ENCODE measurements at regions not wholly inside any gene's neighbourhood (a gene's known extent, or its start where the extent isn't known, plus 50 kb on each side); places are given as distances from the start of the nearest gene placed in this dataset.

GRCh38 chr13:107347641-107348369 lies 779.9 kb upstream of the ARGLU1 start:
- Mint-ChIP-seq H3K4me1 (no peaks in the 10 kb centered on the region), H3K27me3 (ENCODE audit: low read depth in 2 of 2) (no peaks in the 10 kb centered on the region), H3K36me3 (no peaks in the 10 kb centered on the region), H3K9me3 (peaks cover 2 to 9% of the 10 kb centered on the region in 2 donors), H3K27ac (no peak overlapping the region), H3K4me3 (no peak overlapping the region)
- Histone ChIP-seq H3K36me3 (ENCODE audit: control insufficient read depth, insufficient read depth, low read length) (no peaks in the 10 kb centered on the region), H3K4me1 (ENCODE audit: control insufficient read depth, insufficient read depth, low read length) (no peaks in the 10 kb centered on the region), H3K27ac (ENCODE audit: low read length) (no peak overlapping the region), H3K27me3 (ENCODE audit: control insufficient read depth, insufficient read depth, low read length) (no peaks in the 10 kb centered on the region), H3K4me3 (ENCODE audit: low read length) (no peak overlapping the region), H3K9me3 (ENCODE audit: control insufficient read depth, insufficient read depth, low read length) (no peaks in the 10 kb centered on the region)
- intact Hi-C loops (cut with micrococcal nuclease) = no loop called here
- ATAC-seq (no peak), DNase-seq (no peak)
- 89% methylated on average over 11 of the region's 14 CpGs for WGBS (ENCODE audit: insufficient coverage)
- TF ChIP-seq CTCF (IDR thresholded peaks at IDR 0.05) = no peak

GRCh38 chr13:107342747-107343146 lies 774.8 kb upstream of the ARGLU1 start:
- no peaks in the 10 kb centered on the region for H3K27me3 Mint-ChIP-seq (ENCODE audit: low read depth in 2 of 2)
- no peak for TF ChIP-seq CTCF (IDR thresholded peaks at IDR 0.05)
- no peak overlapping the region for H3K27ac Mint-ChIP-seq
- intact Hi-C loops (cut with micrococcal nuclease) = no loop called here
- Histone ChIP-seq H3K4me3 (ENCODE audit: low read length) (no peak overlapping the region), H3K27me3 (ENCODE audit: control insufficient read depth, insufficient read depth, low read length) (no peaks in the 10 kb centered on the region), H3K27ac (ENCODE audit: low read length) (no peak overlapping the region), H3K36me3 (ENCODE audit: control insufficient read depth, insufficient read depth, low read length) (no peaks in the 10 kb centered on the region), H3K9me3 (ENCODE audit: control insufficient read depth, insufficient read depth, low read length) (no peaks in the 10 kb centered on the region), H3K4me1 (ENCODE audit: control insufficient read depth, insufficient read depth, low read length) (no peaks in the 10 kb centered on the region)
- no peaks in the 10 kb centered on the region for H3K4me1 Mint-ChIP-seq
- DNase-seq (no peak), ATAC-seq (no peak)
- no peaks in the 10 kb centered on the region for H3K36me3 Mint-ChIP-seq
- WGBS (ENCODE audit: insufficient coverage) = 84% methylated on average over 3 of the region's 3 CpGs
- H3K9me3 Mint-ChIP-seq = peaks cover 6 to 9% of the 10 kb centered on the region in 2 donors
- H3K4me3 Mint-ChIP-seq = no peak overlapping the region

- H3K27ac ChIP-seq (ENCODE audit: low read length) = no peak overlapping the region
- no peaks in the 10 kb centered on the region for H3K27me3 Mint-ChIP-seq (ENCODE audit: low read depth in 2 of 2)
- H3K9me3 Mint-ChIP-seq = peaks cover 6 to 12% of the 10 kb centered on the region in 2 donors
- TF ChIP-seq CTCF (IDR thresholded peaks at IDR 0.05) = no peak
- H3K4me3 Mint-ChIP-seq = no peak overlapping the region
- H3K4me3 ChIP-seq (ENCODE audit: low read length) = no peak overlapping the region
- H3K27me3 ChIP-seq (ENCODE audit: control insufficient read depth, insufficient read depth, low read length) = no peaks in the 10 kb centered on the region
- H3K36me3 ChIP-seq (ENCODE audit: control insufficient read depth, insufficient read depth, low read length) = no peaks in the 10 kb centered on the region
- DNase-seq (no peak), ATAC-seq (no peak)
- WGBS (ENCODE audit: insufficient coverage) = 75% methylated on average over 3 of the region's 4 CpGs
- no peaks in the 10 kb centered on the region for H3K9me3 ChIP-seq (ENCODE audit: control insufficient read depth, insufficient read depth, low read length)
- H3K27ac Mint-ChIP-seq = no peak overlapping the region
- no peaks in the 10 kb centered on the region for H3K36me3 Mint-ChIP-seq
- intact Hi-C loops (cut with micrococcal nuclease) = no loop called here
- H3K4me1 ChIP-seq (ENCODE audit: control insufficient read depth, insufficient read depth, low read length) = no peaks in the 10 kb centered on the region
- H3K4me1 Mint-ChIP-seq = no peaks in the 10 kb centered on the region
Observed at GRCh38 chr13:107339209-107339608, 771.3 kb upstream of the ARGLU1 start.

- H3K4me3 ChIP-seq (ENCODE audit: low read length) = no peak overlapping the region
- H3K4me1 ChIP-seq (ENCODE audit: control insufficient read depth, insufficient read depth, low read length) = no peaks in the 10 kb centered on the region
- Mint-ChIP-seq H3K4me3 (no peak overlapping the region), H3K27ac (no peak overlapping the region), H3K4me1 (no peaks in the 10 kb centered on the region), H3K9me3 (peaks cover 2 to 12% of the 10 kb centered on the region in 2 donors), H3K36me3 (no peaks in the 10 kb centered on the region), H3K27me3 (ENCODE audit: low read depth in 2 of 2) (no peaks in the 10 kb centered on the region)
- no peaks in the 10 kb centered on the region for H3K27me3 ChIP-seq (ENCODE audit: control insufficient read depth, insufficient read depth, low read length)
- no peak for ATAC-seq
- no peaks in the 10 kb centered on the region for H3K36me3 ChIP-seq (ENCODE audit: control insufficient read depth, insufficient read depth, low read length)
- H3K27ac ChIP-seq (ENCODE audit: low read length) = no peak overlapping the region
- WGBS (ENCODE audit: insufficient coverage) = 77% methylated on average over 4 of the region's 4 CpGs
- no peaks in the 10 kb centered on the region for H3K9me3 ChIP-seq (ENCODE audit: control insufficient read depth, insufficient read depth, low read length)
- intact Hi-C loops (cut with micrococcal nuclease) = no loop called here
- DNase-seq = no peak
- no peak for TF ChIP-seq CTCF (IDR thresholded peaks at IDR 0.05)
Observed at GRCh38 chr13:107332188-107332587, 764.3 kb upstream of the ARGLU1 start.

Measured in natural killer cell (primary cell).